Skeletal muscle tissue (tissue), 3 donors: ENCODE measurements at regions not wholly inside any gene's neighbourhood (a gene's known extent, or its start where the extent isn't known, plus 50 kb on each side); places are given as distances from the start of the nearest gene placed in this dataset.

Experiments used
- H3K27ac ChIP-seq: one replicate; pipeline ENCODE4 v1.7.0; 2013; ENCODE audit warnings: mild to moderate bottlenecking, low read depth, low read length, inconsistent platforms
- H3K27me3 ChIP-seq, 3 donors: one replicate each; pipeline ENCODE4 v1.7.0; 2013; ENCODE audit warnings: low read length in 3 of 3; ENCODE audit not compliant: control insufficient read depth in 3 of 3, insufficient read depth in 3 of 3
- H3K36me3 ChIP-seq, 3 donors: one replicate each; pipeline ENCODE4 v1.7.0; 2013; ENCODE audit warnings: low read length in 3 of 3; ENCODE audit not compliant: control insufficient read depth in 3 of 3, insufficient read depth in 3 of 3
- H3K4me1 ChIP-seq, 3 donors: one replicate each; pipeline ENCODE4 v1.7.0; 2013; ENCODE audit warnings: low read length in 3 of 3, mild to moderate bottlenecking in 3 of 3; ENCODE audit not compliant: control insufficient read depth in 3 of 3, insufficient read depth in 3 of 3
- H3K4me3 ChIP-seq, 3 donors: one replicate each; pipeline ENCODE4 v1.7.0; 2013; ENCODE audit warnings: low read length in 3 of 3
- H3K9ac ChIP-seq, 3 donors: one replicate each; pipeline ENCODE4 v1.7.0; 2013; ENCODE audit warnings: low read length in 3 of 3, mild to moderate bottlenecking in 3 of 3, moderate library complexity in 2 of 3, low read depth in 1 of 3
- H3K9me3 ChIP-seq, 3 donors: one replicate each; pipeline ENCODE4 v1.7.0; 2013; ENCODE audit warnings: low read length in 3 of 3; ENCODE audit not compliant: control insufficient read depth in 3 of 3
- donor health status: Osteomylitis.

DNA sequence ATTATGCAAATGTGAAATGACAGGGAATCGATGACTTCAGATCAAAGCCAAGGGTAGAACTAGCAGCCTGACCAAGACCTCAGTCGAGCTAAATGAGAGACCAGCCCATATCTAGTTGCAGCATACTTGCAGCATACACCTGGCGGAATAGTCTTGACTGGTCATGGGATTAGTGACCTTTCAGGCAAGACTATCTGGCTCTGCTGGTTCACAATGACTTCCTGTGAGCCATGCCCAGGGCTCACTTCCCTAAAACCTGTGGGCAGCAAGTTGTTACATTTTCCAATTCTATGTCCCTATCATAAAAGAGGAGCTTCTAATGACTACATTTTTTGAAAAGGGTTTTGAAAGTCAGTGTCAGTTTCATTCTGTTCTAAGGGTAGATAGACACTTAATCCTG, 1624.9 kb upstream of the CELF4 start:
- H3K36me3 ChIP-seq, result no peaks in the 10 kb centered on the region
- H3K27me3 ChIP-seq, result no peaks in the 10 kb centered on the region
- H3K4me1 ChIP-seq, result no peaks in the 10 kb centered on the region
- H3K27ac ChIP-seq, result no peak overlapping the region
- H3K4me3 ChIP-seq, result no peak overlapping the region
- no peaks in the 10 kb centered on the region for H3K9me3 ChIP-seq
- no peak overlapping the region for H3K9ac ChIP-seq

GRCh38 chr18:39188278-39188677, 1622.7 kb upstream of the CELF4 start:
- no peak overlapping the region for H3K4me3 ChIP-seq
- no peaks in the 10 kb centered on the region for H3K4me1 ChIP-seq
- H3K9me3 ChIP-seq, result no peaks in the 10 kb centered on the region
- H3K36me3 ChIP-seq, result no peaks in the 10 kb centered on the region
- H3K27ac ChIP-seq, result no peak overlapping the region
- H3K27me3 ChIP-seq, result no peaks in the 10 kb centered on the region
- no peak overlapping the region for H3K9ac ChIP-seq

- Histone ChIP-seq H3K4me1 (no peaks in the 10 kb centered on the region), H3K27ac (no peak overlapping the region), H3K27me3 (no peaks in the 10 kb centered on the region), H3K9me3 (no peaks in the 10 kb centered on the region), H3K9ac (no peak overlapping the region), H3K4me3 (no peak overlapping the region), H3K36me3 (no peaks in the 10 kb centered on the region)
Measured at GRCh38 chr18:39186008-39186407, 1620.4 kb upstream of the CELF4 start.

DNA sequence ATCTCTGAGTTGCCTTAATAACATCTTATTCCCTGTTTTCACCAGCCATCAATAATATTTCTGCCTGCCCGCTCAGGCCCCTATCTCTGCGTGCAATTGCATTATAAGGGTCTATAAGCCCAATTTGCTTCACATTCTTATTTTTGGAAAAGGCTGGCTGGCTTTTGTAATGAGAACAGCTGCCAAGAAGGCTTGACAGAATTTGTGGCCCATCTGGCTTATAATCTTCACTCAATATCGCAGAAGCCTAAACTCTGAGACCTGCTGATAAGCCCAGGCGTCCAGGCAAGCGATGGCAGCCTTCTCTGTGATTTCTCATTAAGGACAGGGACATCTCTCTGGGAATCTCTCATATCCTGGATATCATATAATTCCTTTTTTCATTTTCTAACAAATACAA, 1618.6 kb upstream of the CELF4 start:
- Histone ChIP-seq H3K27me3 (no peaks in the 10 kb centered on the region), H3K4me1 (no peaks in the 10 kb centered on the region), H3K9me3 (no peaks in the 10 kb centered on the region), H3K9ac (no peak overlapping the region), H3K27ac (no peak overlapping the region), H3K4me3 (no peak overlapping the region), H3K36me3 (no peaks in the 10 kb centered on the region)

DNA sequence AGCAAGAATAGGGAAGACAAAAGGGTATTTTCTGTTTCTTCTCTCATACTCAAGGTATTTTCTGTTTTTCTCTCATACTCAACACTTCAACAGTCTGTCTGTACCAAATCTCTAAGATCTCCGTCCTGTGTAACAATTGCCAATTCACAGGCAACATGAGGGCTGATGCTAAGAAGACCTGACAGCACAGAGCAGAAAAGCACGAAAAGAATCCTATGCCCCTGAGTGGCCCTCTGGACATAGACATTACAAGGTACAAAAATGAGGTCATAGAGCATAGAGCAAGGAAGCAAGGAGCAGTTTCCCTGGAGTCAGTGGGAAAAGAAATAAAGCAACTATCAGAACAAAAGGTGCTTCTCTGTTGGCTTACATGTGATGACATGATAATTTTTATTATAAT, 1612.6 kb upstream of the CELF4 start:
- Histone ChIP-seq H3K4me3 (no peak overlapping the region), H3K9me3 (no peaks in the 10 kb centered on the region), H3K4me1 (no peaks in the 10 kb centered on the region), H3K36me3 (no peaks in the 10 kb centered on the region), H3K27me3 (no peaks in the 10 kb centered on the region), H3K27ac (no peak overlapping the region), H3K9ac (no peak overlapping the region)

- Histone ChIP-seq H3K27ac (no peak overlapping the region), H3K9ac (no peak overlapping the region), H3K4me1 (no peaks in the 10 kb centered on the region), H3K36me3 (no peaks in the 10 kb centered on the region), H3K4me3 (no peak overlapping the region), H3K9me3 (no peaks in the 10 kb centered on the region), H3K27me3 (no peaks in the 10 kb centered on the region)
Measured at GRCh38 chr18:39172695-39173421, 1607.3 kb upstream of the CELF4 start.

GRCh38 chr18:39168723-39169122, 1603.1 kb upstream of the CELF4 start:
- Histone ChIP-seq H3K27ac (no peak overlapping the region), H3K4me3 (no peak overlapping the region), H3K4me1 (no peaks in the 10 kb centered on the region), H3K9me3 (no peaks in the 10 kb centered on the region), H3K27me3 (no peaks in the 10 kb centered on the region), H3K9ac (no peak overlapping the region), H3K36me3 (no peaks in the 10 kb centered on the region)

GRCh38 chr18:39167990-39168389, 1602.4 kb upstream of the CELF4 start:
- Histone ChIP-seq H3K36me3 (no peaks in the 10 kb centered on the region), H3K27ac (no peak overlapping the region), H3K4me3 (no peak overlapping the region), H3K9me3 (no peaks in the 10 kb centered on the region), H3K27me3 (no peaks in the 10 kb centered on the region), H3K4me1 (no peaks in the 10 kb centered on the region), H3K9ac (no peak overlapping the region)

DNA sequence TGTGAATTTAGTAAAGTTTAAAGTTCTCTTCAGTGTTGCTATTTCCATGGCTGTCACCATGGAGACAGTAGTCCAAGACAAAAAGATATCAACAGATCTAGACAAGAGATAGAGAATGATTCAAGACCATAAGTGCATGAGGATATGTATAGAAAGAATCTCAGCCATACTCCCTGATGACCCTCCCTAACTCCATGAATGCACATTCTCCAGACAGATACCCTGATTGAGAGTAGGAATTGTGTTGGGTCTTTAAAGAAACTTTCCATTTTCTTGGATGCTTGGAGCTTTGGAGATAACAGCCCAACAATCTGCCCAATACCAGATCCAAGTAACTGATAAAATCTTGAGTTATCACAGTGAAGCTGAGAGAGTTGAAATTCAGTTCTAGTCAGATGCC, 1601.2 kb upstream of the CELF4 start:
- Histone ChIP-seq H3K9ac (no peak overlapping the region), H3K36me3 (no peaks in the 10 kb centered on the region), H3K9me3 (no peaks in the 10 kb centered on the region), H3K27me3 (no peaks in the 10 kb centered on the region), H3K4me1 (no peaks in the 10 kb centered on the region), H3K27ac (no peak overlapping the region), H3K4me3 (no peak overlapping the region)

GRCh38 chr18:39162013-39162827, 1596.6 kb upstream of the CELF4 start:
- Histone ChIP-seq H3K27me3 (no peaks in the 10 kb centered on the region), H3K27ac (no peak overlapping the region), H3K9me3 (no peaks in the 10 kb centered on the region), H3K9ac (no peak overlapping the region), H3K4me1 (no peaks in the 10 kb centered on the region), H3K4me3 (no peak overlapping the region), H3K36me3 (no peaks in the 10 kb centered on the region)
